ENCODE measurements at regions not wholly inside any gene's neighbourhood (a gene's known extent, or its start where the extent isn't known, plus 50 kb on each side); places are given as distances from the start of the nearest gene placed in this dataset.

DNA sequence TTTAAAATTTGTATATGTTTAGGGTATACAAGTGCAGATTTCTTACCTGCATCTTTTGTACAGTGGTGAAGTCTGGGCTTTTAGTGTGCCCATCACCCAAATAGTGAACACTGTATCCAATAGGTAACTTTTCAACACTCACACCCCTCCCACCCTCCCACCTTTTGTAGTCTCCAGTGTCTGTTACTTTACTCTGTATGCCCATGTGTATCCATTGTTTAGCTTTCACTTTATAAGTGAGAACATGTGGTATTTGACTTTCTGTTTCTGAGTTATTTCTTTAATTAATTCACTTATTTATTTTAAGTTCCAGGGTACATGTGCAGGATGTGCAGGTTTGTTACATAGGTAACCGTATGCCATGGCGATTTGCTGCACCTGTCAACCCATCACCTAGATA, 124.8 kb upstream of the NEO1 start:
- Mint-ChIP-seq H3K27ac (no peak overlapping the region), H3K27me3 (ENCODE audit: low read depth) (no peaks in the 10 kb centered on the region; the same call in 1 of the 2 replicates), H3K4me1 (no peaks in the 10 kb centered on the region; the same call in 1 of the 2 replicates), H3K9me3 (no peaks in the 10 kb centered on the region), H3K36me3 (no peaks in the 10 kb centered on the region), H3K4me3 (no peak overlapping the region)
- TF ChIP-seq, protein P1, sequence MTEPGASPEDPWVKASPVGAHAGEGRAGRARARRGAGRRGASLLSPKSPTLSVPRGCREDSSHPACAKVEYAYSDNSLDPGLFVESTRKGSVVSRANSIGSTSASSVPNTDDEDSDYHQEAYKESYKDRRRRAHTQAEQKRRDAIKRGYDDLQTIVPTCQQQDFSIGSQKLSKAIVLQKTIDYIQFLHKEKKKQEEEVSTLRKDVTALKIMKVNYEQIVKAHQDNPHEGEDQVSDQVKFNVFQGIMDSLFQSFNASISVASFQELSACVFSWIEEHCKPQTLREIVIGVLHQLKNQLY (CRISPR knock-in tag; IDR thresholded peaks at IDR 0.05): no peak
- TF ChIP-seq NFATC4 (CRISPR knock-in tag; IDR thresholded peaks at IDR 0.05): no peak
- ChIA-PET CTCF (no interaction called here), POLR2A (no interaction called here)
- ATAC-seq: no peak
- no peak for DNase-seq (ENCODE audit: low spot score)

DNA sequence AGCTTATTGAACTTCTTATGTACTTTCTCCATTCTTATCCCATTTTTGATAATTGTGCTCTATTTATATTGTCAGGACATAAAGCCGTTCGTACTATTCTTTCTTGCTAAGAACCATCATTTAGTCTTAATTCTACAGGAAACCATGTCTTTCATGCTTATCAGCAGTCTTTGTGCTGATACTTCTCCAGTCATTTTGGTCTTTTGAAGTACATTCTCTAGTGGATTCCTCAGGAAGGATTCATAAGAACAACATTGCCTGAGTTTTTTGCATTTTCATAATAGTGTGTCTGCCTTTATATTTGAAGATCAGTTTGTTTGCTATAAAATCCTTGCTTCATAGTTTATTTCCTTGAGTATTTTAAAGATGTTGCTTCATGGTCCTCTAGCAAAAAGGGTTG, 126.6 kb upstream of the NEO1 start:
- Mint-ChIP-seq H3K4me3 (no peak overlapping the region), H3K27ac (no peak overlapping the region), H3K27me3 (ENCODE audit: low read depth) (no peaks in the 10 kb centered on the region; the same call in 1 of the 2 replicates), H3K36me3 (no peaks in the 10 kb centered on the region), H3K9me3 (no peaks in the 10 kb centered on the region), H3K4me1 (no peaks in the 10 kb centered on the region; the same call in 1 of the 2 replicates)
- TF ChIP-seq, protein P2, sequence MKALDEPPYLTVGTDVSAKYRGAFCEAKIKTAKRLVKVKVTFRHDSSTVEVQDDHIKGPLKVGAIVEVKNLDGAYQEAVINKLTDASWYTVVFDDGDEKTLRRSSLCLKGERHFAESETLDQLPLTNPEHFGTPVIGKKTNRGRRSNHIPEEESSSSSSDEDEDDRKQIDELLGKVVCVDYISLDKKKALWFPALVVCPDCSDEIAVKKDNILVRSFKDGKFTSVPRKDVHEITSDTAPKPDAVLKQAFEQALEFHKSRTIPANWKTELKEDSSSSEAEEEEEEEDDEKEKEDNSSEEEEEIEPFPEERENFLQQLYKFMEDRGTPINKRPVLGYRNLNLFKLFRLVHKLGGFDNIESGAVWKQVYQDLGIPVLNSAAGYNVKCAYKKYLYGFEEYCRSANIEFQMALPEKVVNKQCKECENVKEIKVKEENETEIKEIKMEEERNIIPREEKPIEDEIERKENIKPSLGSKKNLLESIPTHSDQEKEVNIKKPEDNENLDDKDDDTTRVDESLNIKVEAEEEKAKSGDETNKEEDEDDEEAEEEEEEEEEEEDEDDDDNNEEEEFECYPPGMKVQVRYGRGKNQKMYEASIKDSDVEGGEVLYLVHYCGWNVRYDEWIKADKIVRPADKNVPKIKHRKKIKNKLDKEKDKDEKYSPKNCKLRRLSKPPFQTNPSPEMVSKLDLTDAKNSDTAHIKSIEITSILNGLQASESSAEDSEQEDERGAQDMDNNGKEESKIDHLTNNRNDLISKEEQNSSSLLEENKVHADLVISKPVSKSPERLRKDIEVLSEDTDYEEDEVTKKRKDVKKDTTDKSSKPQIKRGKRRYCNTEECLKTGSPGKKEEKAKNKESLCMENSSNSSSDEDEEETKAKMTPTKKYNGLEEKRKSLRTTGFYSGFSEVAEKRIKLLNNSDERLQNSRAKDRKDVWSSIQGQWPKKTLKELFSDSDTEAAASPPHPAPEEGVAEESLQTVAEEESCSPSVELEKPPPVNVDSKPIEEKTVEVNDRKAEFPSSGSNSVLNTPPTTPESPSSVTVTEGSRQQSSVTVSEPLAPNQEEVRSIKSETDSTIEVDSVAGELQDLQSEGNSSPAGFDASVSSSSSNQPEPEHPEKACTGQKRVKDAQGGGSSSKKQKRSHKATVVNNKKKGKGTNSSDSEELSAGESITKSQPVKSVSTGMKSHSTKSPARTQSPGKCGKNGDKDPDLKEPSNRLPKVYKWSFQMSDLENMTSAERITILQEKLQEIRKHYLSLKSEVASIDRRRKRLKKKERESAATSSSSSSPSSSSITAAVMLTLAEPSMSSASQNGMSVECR (CRISPR knock-in tag; IDR thresholded peaks at IDR 0.05; ENCODE audit: borderline replicate concordance): no peak
- no peak for TF ChIP-seq SMAD3 (CRISPR knock-in tag; IDR thresholded peaks at IDR 0.05; ENCODE audit: borderline replicate concordance)
- no peak for TF ChIP-seq ZNF219 (CRISPR knock-in tag; IDR thresholded peaks at IDR 0.05; ENCODE audit: borderline replicate concordance)
- TF ChIP-seq, protein P1 (CRISPR knock-in tag; IDR thresholded peaks at IDR 0.05): no peak
- no peak for TF ChIP-seq NR1H2 (CRISPR knock-in tag; IDR thresholded peaks at IDR 0.05)
- no peak for TF ChIP-seq ZBTB21 (CRISPR knock-in tag; IDR thresholded peaks at IDR 0.05; ENCODE audit: borderline replicate concordance)
- no peak for TF ChIP-seq FOXP1 (CRISPR knock-in tag; IDR thresholded peaks at IDR 0.05; ENCODE audit: borderline replicate concordance)
- TF ChIP-seq, protein P3, sequence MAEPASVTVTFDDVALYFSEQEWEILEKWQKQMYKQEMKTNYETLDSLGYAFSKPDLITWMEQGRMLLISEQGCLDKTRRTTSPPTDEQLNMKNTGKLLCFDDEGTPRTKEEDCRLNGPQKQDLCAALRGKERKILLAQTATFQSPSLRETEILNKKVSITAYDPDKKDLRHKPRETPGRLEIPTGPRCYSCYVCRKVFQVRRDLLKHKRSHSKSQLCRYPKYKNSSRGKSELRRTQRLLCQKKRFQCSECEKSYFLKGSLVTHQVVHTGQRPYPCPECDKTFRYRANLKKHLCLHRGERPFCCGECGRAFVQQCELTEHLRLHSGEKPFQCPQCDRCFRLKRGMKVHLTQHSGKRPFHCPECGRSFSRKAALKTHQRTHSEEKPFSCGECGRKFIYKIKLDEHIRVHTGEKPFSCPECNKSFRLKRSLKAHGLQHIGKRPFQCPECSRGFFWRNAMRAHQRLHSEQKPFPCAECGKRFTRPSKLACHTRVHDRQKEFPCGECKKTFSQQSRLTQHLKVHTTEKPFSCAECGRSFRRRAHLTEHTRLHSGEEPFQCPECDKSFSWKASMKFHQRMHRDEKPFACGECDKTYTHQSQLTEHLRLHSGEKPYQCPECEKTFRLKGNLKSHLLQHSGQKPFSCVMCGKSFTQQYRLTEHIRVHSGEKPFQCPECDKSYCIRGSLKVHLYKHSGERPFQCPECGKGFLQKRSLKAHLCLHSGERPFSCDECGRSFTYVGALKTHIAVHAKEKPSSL (CRISPR knock-in tag; conservative IDR thresholded peaks at IDR 0.05): no peak
- TF ChIP-seq, protein P4, sequence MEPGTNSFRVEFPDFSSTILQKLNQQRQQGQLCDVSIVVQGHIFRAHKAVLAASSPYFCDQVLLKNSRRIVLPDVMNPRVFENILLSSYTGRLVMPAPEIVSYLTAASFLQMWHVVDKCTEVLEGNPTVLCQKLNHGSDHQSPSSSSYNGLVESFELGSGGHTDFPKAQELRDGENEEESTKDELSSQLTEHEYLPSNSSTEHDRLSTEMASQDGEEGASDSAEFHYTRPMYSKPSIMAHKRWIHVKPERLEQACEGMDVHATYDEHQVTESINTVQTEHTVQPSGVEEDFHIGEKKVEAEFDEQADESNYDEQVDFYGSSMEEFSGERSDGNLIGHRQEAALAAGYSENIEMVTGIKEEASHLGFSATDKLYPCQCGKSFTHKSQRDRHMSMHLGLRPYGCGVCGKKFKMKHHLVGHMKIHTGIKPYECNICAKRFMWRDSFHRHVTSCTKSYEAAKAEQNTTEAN (CRISPR knock-in tag; IDR thresholded peaks at IDR 0.05): no peak
- DNase-seq (ENCODE audit: low spot score): no peak
- ChIA-PET CTCF (no interaction called here), POLR2A (no interaction called here)
- no peak for ATAC-seq

DNA sequence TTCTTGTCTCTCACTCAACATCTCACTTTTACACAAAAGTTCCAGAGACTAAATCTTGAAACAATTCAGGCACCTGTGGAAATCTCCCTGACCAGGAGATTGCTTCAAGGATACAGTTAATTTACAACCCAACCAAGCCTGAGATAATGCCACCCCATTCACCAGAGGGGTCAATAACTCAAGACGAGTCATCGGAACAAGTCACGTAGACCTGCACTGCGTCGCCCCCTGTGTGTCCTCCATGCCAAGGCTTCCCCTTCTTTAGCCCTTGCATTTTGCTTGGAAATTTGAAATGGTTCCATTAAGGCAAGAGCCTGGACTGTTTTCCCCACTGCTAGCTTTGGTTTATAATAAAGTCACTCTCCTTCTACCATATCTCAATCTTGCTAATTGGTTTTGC, 129.0 kb upstream of the NEO1 start:
- TF ChIP-seq, protein P5, sequence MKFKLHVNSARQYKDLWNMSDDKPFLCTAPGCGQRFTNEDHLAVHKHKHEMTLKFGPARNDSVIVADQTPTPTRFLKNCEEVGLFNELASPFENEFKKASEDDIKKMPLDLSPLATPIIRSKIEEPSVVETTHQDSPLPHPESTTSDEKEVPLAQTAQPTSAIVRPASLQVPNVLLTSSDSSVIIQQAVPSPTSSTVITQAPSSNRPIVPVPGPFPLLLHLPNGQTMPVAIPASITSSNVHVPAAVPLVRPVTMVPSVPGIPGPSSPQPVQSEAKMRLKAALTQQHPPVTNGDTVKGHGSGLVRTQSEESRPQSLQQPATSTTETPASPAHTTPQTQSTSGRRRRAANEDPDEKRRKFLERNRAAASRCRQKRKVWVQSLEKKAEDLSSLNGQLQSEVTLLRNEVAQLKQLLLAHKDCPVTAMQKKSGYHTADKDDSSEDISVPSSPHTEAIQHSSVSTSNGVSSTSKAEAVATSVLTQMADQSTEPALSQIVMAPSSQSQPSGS (CRISPR knock-in tag; IDR thresholded peaks at IDR 0.05; ENCODE audit: borderline replicate concordance, low read depth): no peak
- TF ChIP-seq, protein P6, sequence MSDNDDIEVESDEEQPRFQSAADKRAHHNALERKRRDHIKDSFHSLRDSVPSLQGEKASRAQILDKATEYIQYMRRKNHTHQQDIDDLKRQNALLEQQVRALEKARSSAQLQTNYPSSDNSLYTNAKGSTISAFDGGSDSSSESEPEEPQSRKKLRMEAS (CRISPR knock-in tag; IDR thresholded peaks at IDR 0.05): no peak
- TF ChIP-seq ZNF317 (CRISPR knock-in tag; IDR thresholded peaks at IDR 0.05; ENCODE audit: borderline replicate concordance, low read depth) (0 out of 2 replicates have a peak, but pooled peaks have one; percentile 38), JAZF1 (CRISPR knock-in tag; IDR thresholded peaks at IDR 0.05) (no peak), ZNF396 (CRISPR knock-in tag; IDR thresholded peaks at IDR 0.05; ENCODE audit: borderline replicate concordance) (no peak)
- TF ChIP-seq, protein P7, sequence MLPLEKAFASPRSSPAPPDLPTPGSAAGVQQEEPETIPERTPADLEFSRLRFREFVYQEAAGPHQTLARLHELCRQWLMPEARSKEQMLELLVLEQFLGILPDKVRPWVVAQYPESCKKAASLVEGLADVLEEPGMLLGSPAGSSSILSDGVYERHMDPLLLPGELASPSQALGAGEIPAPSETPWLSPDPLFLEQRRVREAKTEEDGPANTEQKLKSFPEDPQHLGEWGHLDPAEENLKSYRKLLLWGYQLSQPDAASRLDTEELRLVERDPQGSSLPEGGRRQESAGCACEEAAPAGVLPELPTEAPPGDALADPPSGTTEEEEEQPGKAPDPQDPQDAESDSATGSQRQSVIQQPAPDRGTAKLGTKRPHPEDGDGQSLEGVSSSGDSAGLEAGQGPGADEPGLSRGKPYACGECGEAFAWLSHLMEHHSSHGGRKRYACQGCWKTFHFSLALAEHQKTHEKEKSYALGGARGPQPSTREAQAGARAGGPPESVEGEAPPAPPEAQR (CRISPR knock-in tag; IDR thresholded peaks at IDR 0.05): no peak
- ChIA-PET POLR2A (no interaction called here), CTCF (no interaction called here)
- Mint-ChIP-seq H3K27me3 (ENCODE audit: low read depth) (no peaks in the 10 kb centered on the region; the same call in 1 of the 2 replicates), H3K4me1 (no peaks in the 10 kb centered on the region; the same call in 1 of the 2 replicates), H3K27ac (no peak overlapping the region), H3K36me3 (no peaks in the 10 kb centered on the region), H3K9me3 (no peaks in the 10 kb centered on the region), H3K4me3 (no peak overlapping the region)
- DNase-seq (ENCODE audit: low spot score) (peak; percentile 50), ATAC-seq (peak; percentile 85)
